GM10266 (cell line): ENCODE measurements at regions not wholly inside any gene's neighbourhood (a gene's known extent, or its start where the extent isn't known, plus 50 kb on each side); places are given as distances from the start of the nearest gene placed in this dataset.

Experiments
- DNase-seq: peaks from one replicate; pipeline ENCODE4 v3.0.0; 2012; ENCODE audit errors: extremely low spot score
- CTCF ChIP-seq: IDR thresholded peaks from 2 replicates; pipeline ENCODE4 v1.5.1; 2012; ENCODE audit warnings: mild to moderate bottlenecking, low read depth; ENCODE audit not compliant: control insufficient read depth, insufficient read depth; ENCODE audit errors: missing control alignments

- no peak for DNase-seq
- no peak for TF ChIP-seq CTCF
Observed at GRCh38 chr1:38512024-38512767, 347.4 kb downstream of the RRAGC start.

- TF ChIP-seq CTCF: no peak
- no peak for DNase-seq
Observed at GRCh38 chr1:38508232-38508631, 351.3 kb downstream of the RRAGC start.

- TF ChIP-seq CTCF: no peak
- no peak for DNase-seq
Observed at GRCh38 chr1:38507563-38507962, 352.0 kb downstream of the RRAGC start.

- no peak for TF ChIP-seq CTCF
- DNase-seq: no peak
Observed at GRCh38 chr1:38505944-38506343, 353.6 kb downstream of the RRAGC start.

GRCh38 chr1:38502758-38503157 lies 356.8 kb downstream of the RRAGC start:
- peak; percentile 25 for TF ChIP-seq CTCF
- DNase-seq: no peak

GRCh38 chr1:38500891-38501290 lies 358.7 kb downstream of the RRAGC start:
- no peak for TF ChIP-seq CTCF
- DNase-seq: no peak

GRCh38 chr1:38500352-38500751 lies 359.2 kb downstream of the RRAGC start:
- peak; percentile 15 for TF ChIP-seq CTCF
- DNase-seq: no peak
